Fibroblast of lung (primary cell): ENCODE measurements at regions not wholly inside any gene's neighbourhood (a gene's known extent, or its start where the extent isn't known, plus 50 kb on each side); places are given as distances from the start of the nearest gene placed in this dataset.

Experiments used
- CTCF ChIP-seq, 2 donors: IDR thresholded peaks in 1 of 2; conservative IDR thresholded peaks in 1 of 2; 1 replicate in 1 of 2; 2 replicates in 1 of 2; pipeline ENCODE4 v1.5.1; 2011 to 2012; ENCODE audit warnings: low read length in 2 of 2, control low read depth in 1 of 2, inconsistent platforms in 1 of 2, low read depth in 1 of 2, mild to moderate bottlenecking in 1 of 2
- EZH2 ChIP-seq: IDR thresholded peaks from 2 replicates; pipeline ENCODE4 v1.5.1; 2012; ENCODE audit warnings: low read length, control low read depth, mild to moderate bottlenecking; ENCODE audit errors: missing control alignments

- TF ChIP-seq CTCF (conservative IDR thresholded peaks at IDR 0.05 in 1 of 2, IDR thresholded peaks at IDR 0.05 in 1 of 2; ENCODE audit: low read depth in 1 of 2, low read length in 2 of 2) (no peak), EZH2 (no peak)
Observed at GRCh38 chr6:3908223-3908622, 59.0 kb downstream of the FAM50B start.
